ENCODE measurements at regions not wholly inside any gene's neighbourhood (a gene's known extent, or its start where the extent isn't known, plus 50 kb on each side); places are given as distances from the start of the nearest gene placed in this dataset.

GRCh38 chr2:196403471-196403870 lies 232.1 kb upstream of the STK17B start:
- no peak for DNase-seq

- no peak for DNase-seq
Measured at GRCh38 chr2:196404276-196404675, 232.9 kb upstream of the STK17B start.

- DNase-seq: no peak
Measured at GRCh38 chr2:196407675-196408264, 231.7 kb upstream of the CCDC150 start.

- no peak for DNase-seq
Measured at GRCh38 chr2:196409376-196409775, 230.1 kb upstream of the CCDC150 start.

DNA sequence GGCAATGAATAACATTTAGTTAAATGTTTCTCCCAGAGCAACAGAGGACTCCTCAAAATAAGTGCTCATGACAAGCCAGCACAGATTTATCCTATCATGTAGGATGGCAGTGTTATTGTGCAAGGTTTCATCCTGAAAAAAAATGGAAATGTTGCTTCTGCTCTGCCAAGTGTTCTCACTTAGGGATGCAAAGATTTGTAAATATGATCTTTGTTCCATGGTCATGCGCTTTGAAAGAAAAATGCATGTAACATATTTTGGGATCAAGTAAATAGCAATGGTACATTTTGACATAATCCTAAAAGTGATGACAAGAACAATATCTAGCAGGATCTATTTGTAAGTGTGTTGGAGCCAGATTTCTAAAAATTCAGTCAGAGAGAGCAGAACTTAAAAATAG lies 229.5 kb upstream of the CCDC150 start:
- no peak for DNase-seq

- DNase-seq: no peak
Measured at GRCh38 chr2:196413821-196414274, 225.7 kb upstream of the CCDC150 start.

DNA sequence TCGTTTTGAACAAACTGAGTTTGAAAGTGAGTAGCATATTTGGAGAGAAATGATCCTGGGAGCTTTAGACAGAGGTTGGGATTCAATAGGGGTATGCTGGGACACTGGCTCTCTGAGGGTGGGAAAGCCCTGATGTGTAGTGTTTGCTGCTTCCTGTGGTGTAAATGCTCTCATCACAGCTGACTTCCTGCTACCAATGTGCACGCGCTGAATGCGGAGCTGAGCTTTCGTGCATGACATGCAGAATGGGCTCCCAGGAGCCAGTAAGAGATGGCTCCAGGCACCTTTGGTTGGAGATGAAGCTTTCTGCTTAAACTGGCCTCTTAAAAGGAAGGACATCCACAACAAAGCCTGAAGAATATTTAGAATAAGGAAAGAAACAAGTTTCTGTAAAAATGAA lies 224.1 kb upstream of the CCDC150 start:
- no peak for DNase-seq

DNA sequence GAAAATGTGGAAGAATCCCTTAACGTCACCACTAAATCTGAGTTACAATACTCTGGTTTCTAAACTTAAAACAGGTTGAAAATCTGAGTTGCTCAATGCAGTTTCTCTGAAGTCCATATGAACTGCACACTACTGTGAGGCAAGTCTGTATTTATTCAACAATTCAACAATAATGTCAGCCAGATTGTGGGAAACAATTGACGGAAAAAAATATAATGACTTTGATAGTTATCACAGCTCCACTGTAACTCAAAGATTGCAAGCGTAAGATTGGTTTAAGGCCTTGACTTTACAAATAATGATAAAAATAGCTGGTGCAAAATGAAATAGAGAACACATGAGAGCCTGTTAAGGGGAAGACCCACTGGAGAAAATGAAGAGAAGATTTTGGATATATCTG lies 219.4 kb upstream of the CCDC150 start:
- no peak for DNase-seq

- DNase-seq: no peak
Measured at GRCh38 chr2:196421880-196422279, 217.6 kb upstream of the CCDC150 start.

- DNase-seq: no peak
Measured at GRCh38 chr2:196422361-196422760, 217.2 kb upstream of the CCDC150 start.

DNA sequence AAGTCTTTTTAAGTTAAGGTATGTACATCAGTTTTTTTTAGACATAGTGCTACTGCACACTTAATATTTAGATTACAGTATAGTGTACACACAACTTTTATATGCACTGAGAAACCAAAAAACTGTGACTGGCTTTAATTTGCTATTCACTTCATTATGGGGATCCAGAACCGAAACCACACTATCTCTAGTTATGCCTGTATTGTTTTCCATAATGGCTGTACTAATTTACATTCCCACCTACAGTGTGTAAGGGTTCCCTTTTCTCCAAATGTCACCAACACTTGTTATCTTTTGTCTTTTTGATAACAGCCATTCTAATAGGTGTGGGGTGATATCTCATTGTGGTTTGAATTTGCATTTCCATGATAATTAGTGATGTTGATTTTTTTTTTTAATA lies 213.4 kb upstream of the CCDC150 start:
- no peak for DNase-seq

DNA sequence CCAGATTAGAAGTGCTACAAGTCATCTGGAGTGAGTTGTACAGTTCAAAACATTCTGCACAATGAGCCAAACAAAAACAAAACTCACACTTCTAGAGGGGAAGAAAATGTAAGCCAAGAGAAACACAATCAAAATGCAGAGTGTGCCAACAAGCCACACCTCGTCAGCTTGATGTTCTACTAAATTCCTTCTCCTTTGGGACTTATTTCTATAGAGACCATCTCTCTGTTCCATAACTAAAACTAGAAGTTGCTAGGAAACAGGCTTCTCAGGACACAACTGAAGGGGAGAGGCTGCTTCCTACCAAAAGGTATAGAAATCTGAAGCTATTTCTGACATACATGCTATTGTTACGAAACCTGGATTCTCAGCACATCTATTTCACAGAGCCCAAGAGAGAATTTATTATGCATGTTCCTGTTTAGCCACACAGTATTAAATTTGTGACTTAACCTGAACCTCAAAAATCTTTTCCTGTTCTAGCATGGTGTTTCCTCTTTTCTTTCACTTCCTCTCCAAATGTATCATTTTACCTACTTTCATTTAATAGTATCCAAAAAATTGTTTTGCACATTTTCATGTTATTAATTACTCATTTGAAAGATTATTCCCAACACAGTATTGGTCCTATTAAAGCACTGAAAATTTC lies 211.4 kb upstream of the CCDC150 start:
- DNase-seq: no peak

DNA sequence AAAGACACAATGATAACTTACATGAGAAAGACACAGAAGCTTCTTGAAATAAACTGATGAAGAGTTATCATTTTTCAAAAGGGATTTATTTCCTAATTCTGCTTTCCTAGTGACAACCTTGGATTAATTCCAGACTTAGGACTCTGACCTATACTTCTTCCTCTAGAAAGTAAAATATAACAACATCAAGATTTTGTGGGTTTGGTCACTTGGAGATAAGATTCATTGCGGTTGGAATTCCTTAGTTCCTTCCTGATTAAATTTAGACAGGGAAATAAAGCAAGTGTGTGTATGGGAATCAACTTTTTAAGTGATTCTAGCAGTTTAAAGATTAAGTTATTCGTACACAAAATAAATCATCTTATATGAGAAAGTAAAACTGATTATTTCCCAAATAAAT lies 208.4 kb upstream of the CCDC150 start:
- no peak for DNase-seq

DNA sequence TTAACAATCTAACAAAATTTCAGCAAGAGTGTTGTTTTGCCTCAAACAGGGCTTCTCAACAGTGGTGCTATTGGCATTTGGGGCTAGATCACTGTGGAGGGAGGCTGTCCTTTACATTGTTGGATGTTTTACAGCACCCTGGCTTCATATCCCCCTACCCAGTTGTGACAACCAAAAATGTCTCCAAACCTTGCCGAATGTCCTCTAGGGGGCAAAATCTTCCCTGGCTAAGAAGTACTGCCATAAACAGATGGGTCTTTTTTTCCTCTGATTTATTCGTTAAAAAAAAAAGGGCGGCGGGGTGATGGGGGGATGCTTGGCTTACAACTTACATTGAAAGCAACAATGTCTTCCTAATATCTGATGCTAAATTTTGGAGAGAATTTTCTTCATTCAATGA lies 207.6 kb upstream of the CCDC150 start:
- no peak for DNase-seq

GRCh38 chr2:196433116-196433515 lies 206.4 kb upstream of the CCDC150 start:
- no peak for DNase-seq

- no peak for DNase-seq
Measured at GRCh38 chr2:196434217-196434616, 205.3 kb upstream of the CCDC150 start.

- DNase-seq: no peak
Measured at GRCh38 chr2:196435189-196435588, 204.3 kb upstream of the CCDC150 start.

- DNase-seq: no peak
Measured at GRCh38 chr2:196437626-196438025, 201.9 kb upstream of the CCDC150 start.

- no peak for DNase-seq
Measured at GRCh38 chr2:196439760-196440159, 199.8 kb upstream of the CCDC150 start.

GRCh38 chr2:196440413-196440812 lies 199.1 kb upstream of the CCDC150 start:
- no peak for DNase-seq

DNA sequence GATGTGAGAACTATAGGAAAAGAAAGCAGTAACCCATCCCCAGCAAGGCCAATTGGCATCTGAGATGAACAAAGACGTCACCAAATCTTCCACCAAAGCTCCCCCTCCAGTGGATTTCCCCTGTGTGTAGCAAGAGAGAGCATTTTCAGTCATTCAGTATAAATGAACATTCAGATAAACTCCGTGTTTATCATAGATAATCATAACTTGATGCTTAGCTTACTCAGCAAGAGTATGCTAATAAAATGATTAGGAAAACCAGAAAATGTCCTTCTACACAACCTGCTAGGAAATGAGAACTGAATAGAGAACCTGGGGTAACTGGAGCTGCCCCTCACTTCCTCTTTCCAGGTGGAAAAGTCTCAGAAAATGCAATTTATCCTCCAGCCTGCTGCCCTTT lies 198.0 kb upstream of the CCDC150 start:
- no peak for DNase-seq

DNA sequence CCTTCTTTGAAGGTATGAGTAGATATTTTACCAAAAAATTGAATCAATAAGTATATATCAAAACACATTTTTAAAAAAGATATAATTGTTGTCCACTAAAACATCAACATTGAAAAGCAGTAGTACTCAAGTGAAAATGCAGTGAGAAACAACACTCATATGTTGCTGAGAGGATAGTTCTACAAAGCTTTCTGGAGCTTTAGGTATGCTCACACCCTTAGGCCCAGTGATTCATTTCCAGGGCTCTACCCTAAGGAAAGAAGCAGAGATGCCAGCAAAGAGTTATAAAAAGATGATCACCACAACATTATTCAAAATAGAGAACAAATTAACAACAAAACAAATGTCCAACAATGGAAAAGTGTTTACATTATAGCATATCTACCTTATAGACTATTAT lies 197.3 kb upstream of the CCDC150 start:
- no peak for DNase-seq

GRCh38 chr2:196444442-196444841 lies 195.1 kb upstream of the CCDC150 start:
- no peak for DNase-seq

- no peak for DNase-seq
Measured at GRCh38 chr2:196445991-196446390, 193.5 kb upstream of the CCDC150 start.

GRCh38 chr2:196448407-196449079 lies 191.0 kb upstream of the CCDC150 start:
- DNase-seq: no peak

All from NCI-H1092 (cell line).